ENCODE measurements at regions not wholly inside any gene's neighbourhood (a gene's known extent, or its start where the extent isn't known, plus 50 kb on each side); places are given as distances from the start of the nearest gene placed in this dataset.

GRCh38 chr5:43917925-43918324 is 314.9 kb downstream of the NNT start:
- Histone ChIP-seq H3K27ac (no peak overlapping the region), H3K4me1 (no peaks in the 10 kb centered on the region), H3K4me3 (no peak overlapping the region), H3K9me3 (peaks cover 0 to 5% of the 10 kb centered on the region in 2 donors), H3K36me3 (no peaks in the 10 kb centered on the region), H3K27me3 (no peaks in the 10 kb centered on the region)
- DNase-seq (ENCODE audit: low spot score in 2 of 2) = no peak
- TF ChIP-seq, protein P1, sequence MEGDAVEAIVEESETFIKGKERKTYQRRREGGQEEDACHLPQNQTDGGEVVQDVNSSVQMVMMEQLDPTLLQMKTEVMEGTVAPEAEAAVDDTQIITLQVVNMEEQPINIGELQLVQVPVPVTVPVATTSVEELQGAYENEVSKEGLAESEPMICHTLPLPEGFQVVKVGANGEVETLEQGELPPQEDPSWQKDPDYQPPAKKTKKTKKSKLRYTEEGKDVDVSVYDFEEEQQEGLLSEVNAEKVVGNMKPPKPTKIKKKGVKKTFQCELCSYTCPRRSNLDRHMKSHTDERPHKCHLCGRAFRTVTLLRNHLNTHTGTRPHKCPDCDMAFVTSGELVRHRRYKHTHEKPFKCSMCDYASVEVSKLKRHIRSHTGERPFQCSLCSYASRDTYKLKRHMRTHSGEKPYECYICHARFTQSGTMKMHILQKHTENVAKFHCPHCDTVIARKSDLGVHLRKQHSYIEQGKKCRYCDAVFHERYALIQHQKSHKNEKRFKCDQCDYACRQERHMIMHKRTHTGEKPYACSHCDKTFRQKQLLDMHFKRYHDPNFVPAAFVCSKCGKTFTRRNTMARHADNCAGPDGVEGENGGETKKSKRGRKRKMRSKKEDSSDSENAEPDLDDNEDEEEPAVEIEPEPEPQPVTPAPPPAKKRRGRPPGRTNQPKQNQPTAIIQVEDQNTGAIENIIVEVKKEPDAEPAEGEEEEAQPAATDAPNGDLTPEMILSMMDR (IDR thresholded peaks at IDR 0.05) = no peak
- intact Hi-C loops (cut with DNase I) = no loop called here

- H3K27ac ChIP-seq = no peak overlapping the region
- H3K4me3 ChIP-seq = no peak overlapping the region
- H3K9me3 ChIP-seq = no peaks in the 10 kb centered on the region
- TF ChIP-seq, protein P1 (IDR thresholded peaks at IDR 0.05) = no peak
- DNase-seq (ENCODE audit: low spot score in 2 of 2) = no peak
- no peaks in the 10 kb centered on the region for H3K4me1 ChIP-seq
- H3K27me3 ChIP-seq = no peaks in the 10 kb centered on the region
- intact Hi-C loops (cut with DNase I) = no loop called here
- H3K36me3 ChIP-seq = no peaks in the 10 kb centered on the region
Observed at GRCh38 chr5:43903129-43903528, 300.1 kb downstream of the NNT start.

DNA sequence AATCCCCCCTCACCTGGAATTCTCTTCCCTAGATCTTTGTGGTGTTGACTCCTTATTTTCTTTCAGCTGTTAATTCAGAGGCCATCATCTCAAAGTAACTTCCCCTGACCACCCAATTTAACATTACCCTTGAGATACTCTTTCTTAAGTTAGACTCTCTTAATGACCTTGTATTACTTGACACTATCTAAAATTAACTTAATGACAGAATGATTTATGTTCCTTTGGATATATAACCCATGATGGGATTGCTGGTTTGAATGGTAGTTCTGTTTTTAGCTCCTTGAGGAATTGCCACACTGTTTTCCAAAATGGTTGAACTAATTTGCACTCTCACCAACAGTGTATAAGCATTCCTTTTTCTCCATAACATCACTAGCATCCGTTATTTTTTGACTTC is 298.0 kb downstream of the NNT start:
- no peaks in the 10 kb centered on the region for H3K36me3 ChIP-seq
- H3K4me1 ChIP-seq = no peaks in the 10 kb centered on the region
- H3K27ac ChIP-seq = no peak overlapping the region
- TF ChIP-seq, protein P1 (IDR thresholded peaks at IDR 0.05) = no peak
- DNase-seq (ENCODE audit: low spot score in 2 of 2) = no peak
- no peaks in the 10 kb centered on the region for H3K27me3 ChIP-seq
- intact Hi-C loops (cut with DNase I) = no loop called here
- no peaks in the 10 kb centered on the region for H3K9me3 ChIP-seq
- no peak overlapping the region for H3K4me3 ChIP-seq

DNA sequence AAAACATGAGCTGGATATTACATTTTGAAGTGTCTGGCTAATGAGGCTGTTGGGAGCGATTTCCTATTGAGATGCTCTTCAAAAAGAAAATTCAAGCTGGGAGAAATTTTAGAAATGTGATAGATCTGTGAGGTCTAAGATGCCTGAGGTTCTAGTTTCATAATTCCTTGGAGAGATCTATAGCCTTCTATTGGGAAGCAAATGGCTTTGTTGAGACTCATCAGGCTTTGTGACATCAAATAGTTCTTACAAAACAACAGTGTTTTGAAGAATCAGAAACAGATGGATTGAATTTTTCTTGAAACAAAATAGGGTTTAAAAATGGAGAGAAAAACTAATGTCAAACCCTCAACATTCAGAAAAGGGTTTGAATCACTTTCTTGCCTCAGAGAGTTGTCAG is 292.9 kb downstream of the NNT start:
- no peak for DNase-seq (ENCODE audit: low spot score in 2 of 2)
- H3K27me3 ChIP-seq = no peaks in the 10 kb centered on the region
- intact Hi-C loops (cut with DNase I) = no loop called here
- H3K27ac ChIP-seq = no peak overlapping the region
- H3K36me3 ChIP-seq = no peaks in the 10 kb centered on the region
- TF ChIP-seq, protein P1 (IDR thresholded peaks at IDR 0.05) = no peak
- H3K4me1 ChIP-seq = no peaks in the 10 kb centered on the region
- H3K4me3 ChIP-seq = no peak overlapping the region
- no peaks in the 10 kb centered on the region for H3K9me3 ChIP-seq

- Histone ChIP-seq H3K9me3 (no peaks in the 10 kb centered on the region), H3K4me1 (no peaks in the 10 kb centered on the region), H3K27ac (no peak overlapping the region), H3K4me3 (no peak overlapping the region), H3K27me3 (no peaks in the 10 kb centered on the region), H3K36me3 (no peaks in the 10 kb centered on the region)
- TF ChIP-seq, protein P1 (IDR thresholded peaks at IDR 0.05) = no peak
- intact Hi-C loops (cut with DNase I) = no loop called here
- DNase-seq (ENCODE audit: low spot score in 2 of 2) = no peak
Observed at GRCh38 chr5:43893951-43894684, 291.1 kb downstream of the NNT start.

DNA sequence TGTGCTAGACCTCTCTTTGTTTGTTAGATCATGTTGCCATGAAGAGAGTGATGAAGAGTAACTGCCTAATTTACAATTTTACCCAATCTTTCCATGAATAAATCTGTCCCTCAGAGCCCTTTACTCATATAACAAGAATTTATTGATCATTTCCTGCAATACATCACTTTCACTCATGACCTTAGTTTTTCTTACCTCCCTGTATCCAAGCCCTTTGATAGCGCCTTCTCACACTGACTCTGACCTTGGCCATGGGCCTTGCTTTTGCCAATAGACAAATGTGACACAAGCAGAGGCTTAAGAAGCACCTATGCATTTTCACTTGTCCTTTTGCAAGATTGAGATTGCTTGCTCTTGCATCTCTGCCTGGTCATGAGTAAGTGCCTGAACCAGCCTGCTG is 288.1 kb downstream of the NNT start:
- no peak for DNase-seq (ENCODE audit: low spot score in 2 of 2)
- TF ChIP-seq, protein P1 (IDR thresholded peaks at IDR 0.05) = no peak
- intact Hi-C loops (cut with DNase I) = no loop called here

More for the DNA sequence above, 288.1 kb downstream of the NNT start:
- Histone ChIP-seq H3K4me1 (no peaks in the 10 kb centered on the region), H3K9me3 (no peaks in the 10 kb centered on the region), H3K4me3 (no peak overlapping the region), H3K27ac (no peak overlapping the region), H3K36me3 (no peaks in the 10 kb centered on the region), H3K27me3 (no peaks in the 10 kb centered on the region)
